PFSK-1 (cell line): ENCODE measurements at regions not wholly inside any gene's neighbourhood (a gene's known extent, or its start where the extent isn't known, plus 50 kb on each side); places are given as distances from the start of the nearest gene placed in this dataset.

ENCODE experiments used
- FOXP2 ChIP-seq: optimal IDR thresholded peaks from 2 replicates; pipeline ENCODE3; 2011; ENCODE audit warnings: borderline replicate concordance, control low read depth, inconsistent platforms; ENCODE audit not compliant: insufficient read depth; ENCODE audit errors: extremely low read length, extremely low read depth
- POLR2AphosphoS5 ChIP-seq: IDR thresholded peaks from 2 replicates; pipeline ENCODE4 v1.6.1; 2012; ENCODE audit warnings: low read depth, mild to moderate bottlenecking, control low read depth, low read length, moderate library complexity
- REST ChIP-seq, 2 experiments: IDR thresholded peaks; 2 replicates each; pipeline versions ENCODE4 v1.6.1 to v1.8.0; 2011 to 2012; ENCODE audit warnings: low read depth in 2 of 2, low read length in 2 of 2, control low read depth in 1 of 2, inconsistent platforms in 1 of 2, mild to moderate bottlenecking in 1 of 2, moderate library complexity in 1 of 2; ENCODE audit not compliant: insufficient read depth in 1 of 2
- TAF1 ChIP-seq: IDR thresholded peaks from 2 replicates; pipeline ENCODE4 v1.6.1; 2012; ENCODE audit warnings: low read length, control low read depth, borderline replicate concordance; ENCODE audit not compliant: insufficient read depth

GRCh38 chr4:181761156-181761555 is 482.0 kb upstream of the TENM3 start:
- TF ChIP-seq POLR2AphosphoS5 (no peak), REST (IDR thresholded peaks at IDR 0.05; ENCODE audit: insufficient read depth in 1 of 2, low read depth in 2 of 2, low read length in 2 of 2) (no peak), TAF1 (no peak), FOXP2 (no peak)
